ENCODE measurements at regions not wholly inside any gene's neighbourhood (a gene's known extent, or its start where the extent isn't known, plus 50 kb on each side); places are given as distances from the start of the nearest gene placed in this dataset.

GRCh38 chr2:60091894-60092293 is 461.6 kb downstream of the BCL11A start:
- DNase-seq: no peak

GRCh38 chr2:60091266-60091665 is 462.2 kb downstream of the BCL11A start:
- DNase-seq: no peak

- DNase-seq: no peak
Observed at GRCh38 chr2:60079562-60079961, 473.9 kb downstream of the BCL11A start.

GRCh38 chr2:60075048-60075447 is 478.4 kb downstream of the BCL11A start:
- DNase-seq: no peak

GRCh38 chr2:60073201-60073600 is 480.3 kb downstream of the BCL11A start:
- DNase-seq: no peak

GRCh38 chr2:60072609-60073008 is 480.8 kb downstream of the BCL11A start:
- DNase-seq: no peak

- no peak for DNase-seq
Observed at GRCh38 chr2:60071490-60071831, 482.0 kb downstream of the BCL11A start.

GRCh38 chr2:60070736-60071489 is 482.5 kb downstream of the BCL11A start:
- DNase-seq: peak; percentile 5

GRCh38 chr2:60070196-60070595 is 483.3 kb downstream of the BCL11A start:
- no peak for DNase-seq

GRCh38 chr2:60068755-60069154 is 484.7 kb downstream of the BCL11A start:
- no peak for DNase-seq

GRCh38 chr2:60067006-60067405 is 486.4 kb downstream of the BCL11A start:
- DNase-seq: no peak

GRCh38 chr2:60066096-60066839 is 487.2 kb downstream of the BCL11A start:
- no peak for DNase-seq

- no peak for DNase-seq
Observed at GRCh38 chr2:60064687-60065389, 488.6 kb downstream of the BCL11A start.

GRCh38 chr2:60058781-60059180 is 494.7 kb downstream of the BCL11A start:
- DNase-seq: no peak

- DNase-seq: no peak
Observed at GRCh38 chr2:60054571-60055340, 498.7 kb downstream of the BCL11A start.

GRCh38 chr2:60053791-60054190 is 499.7 kb downstream of the BCL11A start:
- DNase-seq: no peak

- DNase-seq: no peak
Observed at GRCh38 chr2:60052601-60053000, 500.9 kb downstream of the BCL11A start.

GRCh38 chr2:60051991-60052390 is 501.5 kb downstream of the BCL11A start:
- no peak for DNase-seq

GRCh38 chr2:60047944-60048525 is 505.4 kb downstream of the BCL11A start:
- DNase-seq: no peak

GRCh38 chr2:60047347-60047746 is 506.1 kb downstream of the BCL11A start:
- no peak for DNase-seq

GRCh38 chr2:60046529-60046928 is 506.9 kb downstream of the BCL11A start:
- no peak for DNase-seq

- DNase-seq: no peak
Observed at GRCh38 chr2:60045456-60045855, 508.0 kb downstream of the BCL11A start.

GRCh38 chr2:60044484-60044883 is 509.0 kb downstream of the BCL11A start:
- no peak for DNase-seq
